HG03378 (cell line): ENCODE measurements at regions not wholly inside any gene's neighbourhood (a gene's known extent, or its start where the extent isn't known, plus 50 kb on each side); places are given as distances from the start of the nearest gene placed in this dataset.

Experiments
- ATAC-seq: cut with Tn5 transposase; IDR thresholded peaks from one replicate; pipeline ENCODE4 v1.9.1; 2021; ENCODE audit warnings: mild to moderate bottlenecking, moderate library complexity; ENCODE audit not compliant: unreplicated experiment

- ATAC-seq: no peak
Observed at GRCh38 chr11:45477588-45477987, 187.8 kb downstream of the CHST1 start.

- no peak for ATAC-seq
Observed at GRCh38 chr11:45476126-45476525, 189.3 kb downstream of the CHST1 start.

- ATAC-seq: no peak
Observed at GRCh38 chr11:45475173-45475572, 189.0 kb upstream of the SYT13 start.

GRCh38 chr11:45473341-45473895 is 187.3 kb upstream of the SYT13 start:
- no peak for ATAC-seq

GRCh38 chr11:45472716-45473317 is 186.7 kb upstream of the SYT13 start:
- ATAC-seq: no peak

GRCh38 chr11:45471266-45471665 is 185.1 kb upstream of the SYT13 start:
- ATAC-seq: no peak

GRCh38 chr11:45470794-45471167 is 184.6 kb upstream of the SYT13 start:
- ATAC-seq: no peak

- ATAC-seq: no peak
Observed at GRCh38 chr11:45470151-45470793, 184.1 kb upstream of the SYT13 start.

GRCh38 chr11:45468267-45468856 is 182.2 kb upstream of the SYT13 start:
- ATAC-seq: no peak

GRCh38 chr11:45463541-45463940 is 177.4 kb upstream of the SYT13 start:
- no peak for ATAC-seq

GRCh38 chr11:45461514-45461913 is 175.4 kb upstream of the SYT13 start:
- no peak for ATAC-seq

- no peak for ATAC-seq
Observed at GRCh38 chr11:45459491-45459890, 173.3 kb upstream of the SYT13 start.

- ATAC-seq: no peak
Observed at GRCh38 chr11:45458269-45458668, 172.1 kb upstream of the SYT13 start.

GRCh38 chr11:45457649-45458048 is 171.5 kb upstream of the SYT13 start:
- ATAC-seq: no peak

GRCh38 chr11:45456686-45457085 is 170.5 kb upstream of the SYT13 start:
- no peak for ATAC-seq

- no peak for ATAC-seq
Observed at GRCh38 chr11:45455536-45455935, 169.4 kb upstream of the SYT13 start.

GRCh38 chr11:45454917-45455401 is 168.8 kb upstream of the SYT13 start:
- ATAC-seq: no peak

GRCh38 chr11:45453721-45454120 is 167.6 kb upstream of the SYT13 start:
- ATAC-seq: no peak

- ATAC-seq: no peak
Observed at GRCh38 chr11:45451766-45452440, 165.8 kb upstream of the SYT13 start.

- no peak for ATAC-seq
Observed at GRCh38 chr11:45450189-45450588, 164.0 kb upstream of the SYT13 start.

- ATAC-seq: no peak
Observed at GRCh38 chr11:45449036-45449601, 163.0 kb upstream of the SYT13 start.
